CD4-positive, alpha-beta T cell treated with Interleukin-4 for 4 hours (primary cell): ENCODE measurements at regions not wholly inside any gene's neighbourhood (a gene's known extent, or its start where the extent isn't known, plus 50 kb on each side); places are given as distances from the start of the nearest gene placed in this dataset.
"Not testable (repeated sequence)": the region's sequence is repeated elsewhere in the genome, so short reads cannot be mapped to it uniquely, and the experiment has no call there.

Source experiments
- DNase-seq: peaks from one replicate; pipeline ENCODE4 v3.0.0-alpha.2; 2020

GRCh38 chr14:84871734-84872133 lies 658.2 kb upstream of the FLRT2 start:
- DNase-seq: no peak

- DNase-seq: no peak
Measured at GRCh38 chr14:84874436-84874835, 655.5 kb upstream of the FLRT2 start.

DNA sequence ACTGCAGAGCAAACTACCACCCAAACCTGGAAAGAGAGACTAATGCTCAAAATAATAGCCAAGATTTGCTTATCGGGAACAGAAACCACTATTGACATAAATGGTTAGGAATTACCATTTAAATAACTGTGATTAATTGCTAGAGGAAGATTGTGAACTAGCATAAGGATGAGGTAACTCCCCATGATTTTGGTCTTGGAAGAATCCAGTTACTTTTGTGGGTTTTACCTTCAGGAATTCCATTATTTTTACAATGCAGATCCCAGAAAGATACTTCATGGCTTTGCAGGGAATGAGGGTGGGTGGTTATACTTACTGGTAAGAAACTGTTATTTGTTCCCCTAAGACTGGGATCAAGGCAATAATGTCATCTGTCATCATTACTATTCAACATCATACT lies 652.9 kb upstream of the FLRT2 start:
- no peak for DNase-seq

GRCh38 chr14:84882830-84883229 lies 647.1 kb upstream of the FLRT2 start:
- no peak for DNase-seq

DNA sequence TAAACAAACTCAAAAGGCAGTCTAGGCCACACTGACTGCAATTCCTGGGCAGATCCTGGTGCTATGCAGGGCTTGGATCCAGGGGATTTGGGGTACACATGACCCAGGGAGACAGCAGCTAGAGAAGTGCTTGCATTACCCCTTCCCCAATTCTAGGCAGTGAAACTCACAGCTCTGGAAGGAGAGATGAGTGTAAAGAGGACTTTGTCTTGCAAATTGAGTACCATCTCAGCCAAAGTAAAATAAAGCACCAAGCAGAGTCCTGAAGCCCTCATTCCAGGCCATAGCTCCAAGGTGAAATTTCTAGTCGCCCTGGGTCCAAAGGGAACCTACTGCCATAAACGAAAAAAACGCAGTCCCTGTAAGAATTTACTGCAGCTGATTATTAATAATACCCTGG lies 644.9 kb upstream of the FLRT2 start:
- no peak for DNase-seq

- no peak for DNase-seq
Measured at GRCh38 chr14:84891404-84891803, 638.5 kb upstream of the FLRT2 start.

DNA sequence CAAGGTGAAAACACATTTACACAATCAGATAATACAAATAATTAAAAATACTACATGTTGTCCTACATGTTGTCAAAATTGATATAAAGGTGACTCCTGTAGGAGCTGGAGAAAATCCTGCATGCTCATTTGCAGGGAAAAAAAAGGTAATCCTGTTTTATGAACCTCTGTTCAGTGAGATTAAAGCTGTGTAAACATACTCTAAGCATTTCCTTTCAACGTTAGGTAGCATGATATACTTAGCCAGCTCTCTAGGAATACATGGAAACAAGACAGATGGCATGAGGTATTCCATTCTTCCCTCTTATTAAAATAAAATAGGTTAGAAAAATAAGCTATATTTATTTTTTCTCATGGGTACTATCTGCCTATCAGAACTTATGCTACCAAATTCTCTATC lies 635.7 kb upstream of the FLRT2 start:
- no peak for DNase-seq

GRCh38 chr14:84922370-84922769 lies 607.6 kb upstream of the FLRT2 start:
- DNase-seq: no peak

GRCh38 chr14:84926656-84927055 lies 603.3 kb upstream of the FLRT2 start:
- no peak for DNase-seq

- no peak for DNase-seq
Measured at GRCh38 chr14:84927096-84927827, 602.7 kb upstream of the FLRT2 start.

GRCh38 chr14:84929086-84929485 lies 600.9 kb upstream of the FLRT2 start:
- no peak for DNase-seq

DNA sequence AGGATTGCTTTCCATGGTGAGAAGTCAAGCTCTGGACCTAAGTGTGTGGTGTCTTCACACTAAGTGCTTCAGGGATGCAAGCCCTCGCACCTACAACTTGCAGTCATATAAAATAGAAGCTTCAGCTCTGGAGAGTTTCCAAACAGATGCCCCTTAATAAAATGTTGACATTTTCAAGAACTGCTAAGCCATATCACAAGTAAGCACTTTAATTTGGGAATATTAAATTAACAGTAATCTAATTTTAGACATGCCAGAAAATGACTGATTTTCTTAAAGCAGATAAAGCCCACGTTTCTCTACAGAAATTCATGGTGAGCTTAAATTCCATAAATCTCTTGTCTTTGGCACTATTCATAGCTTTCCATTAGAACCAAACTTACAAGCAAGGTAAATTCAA lies 600.1 kb upstream of the FLRT2 start:
- DNase-seq: no peak

- no peak for DNase-seq
Measured at GRCh38 chr14:84937016-84937415, 592.9 kb upstream of the FLRT2 start.

- DNase-seq: no peak
Measured at GRCh38 chr14:84937449-84937848, 592.5 kb upstream of the FLRT2 start.

DNA sequence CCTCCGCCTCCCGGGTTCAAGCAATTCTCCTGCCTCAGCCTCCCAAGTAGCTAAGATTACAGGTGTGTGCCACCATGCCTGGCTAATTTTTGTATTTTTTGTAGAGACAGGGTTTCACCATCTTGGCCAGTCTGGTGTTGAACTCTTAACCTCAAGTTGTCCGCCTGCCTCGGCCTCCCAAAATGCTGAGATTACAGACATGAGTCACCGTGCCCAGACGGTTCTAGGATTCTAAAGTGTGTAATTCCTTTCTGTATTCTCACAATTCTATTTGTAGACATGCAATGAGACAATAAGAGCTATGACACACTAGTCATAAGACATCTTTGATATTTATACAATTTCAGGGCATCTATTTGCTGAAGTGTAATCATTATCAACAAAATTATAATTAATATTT lies 585.0 kb upstream of the FLRT2 start:
- DNase-seq: not testable (repeated sequence)

DNA sequence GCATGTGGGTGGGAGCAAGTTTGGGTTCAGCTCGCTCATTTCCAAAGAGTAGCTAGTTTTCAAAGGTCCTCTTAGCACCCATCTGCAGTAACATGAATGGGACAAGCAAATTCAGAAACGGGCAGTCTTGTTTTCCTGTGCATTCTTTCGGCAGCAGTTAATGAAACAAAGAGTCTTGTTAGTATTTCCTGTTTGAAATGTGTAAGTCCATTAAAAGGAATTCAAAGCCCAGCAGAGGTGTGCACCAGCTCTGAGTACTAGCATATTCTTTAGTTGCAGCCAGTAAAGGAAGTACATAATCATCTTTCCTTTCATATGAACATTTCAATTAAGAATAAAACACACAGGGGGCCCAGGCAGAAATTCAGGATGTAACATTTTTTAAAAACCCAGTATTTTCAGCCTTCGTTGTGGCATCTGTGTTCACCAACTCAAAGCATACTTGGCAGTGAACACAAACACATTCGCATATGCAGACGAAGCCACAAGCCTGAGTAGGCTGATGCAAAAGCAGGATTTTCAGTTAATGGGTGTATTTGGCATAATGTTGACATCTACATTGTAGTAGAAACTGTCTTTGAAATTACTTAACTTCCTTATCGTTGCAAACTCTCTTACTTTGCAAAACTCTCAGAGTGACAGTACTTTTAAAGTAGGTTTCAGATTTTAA lies 570.0 kb upstream of the FLRT2 start:
- no peak for DNase-seq

- no peak for DNase-seq
Measured at GRCh38 chr14:84961637-84962036, 568.3 kb upstream of the FLRT2 start.

GRCh38 chr14:84963518-84963917 lies 566.4 kb upstream of the FLRT2 start:
- no peak for DNase-seq

- no peak for DNase-seq
Measured at GRCh38 chr14:84965279-84965678, 564.7 kb upstream of the FLRT2 start.

- no peak for DNase-seq
Measured at GRCh38 chr14:84969501-84969900, 560.4 kb upstream of the FLRT2 start.

DNA sequence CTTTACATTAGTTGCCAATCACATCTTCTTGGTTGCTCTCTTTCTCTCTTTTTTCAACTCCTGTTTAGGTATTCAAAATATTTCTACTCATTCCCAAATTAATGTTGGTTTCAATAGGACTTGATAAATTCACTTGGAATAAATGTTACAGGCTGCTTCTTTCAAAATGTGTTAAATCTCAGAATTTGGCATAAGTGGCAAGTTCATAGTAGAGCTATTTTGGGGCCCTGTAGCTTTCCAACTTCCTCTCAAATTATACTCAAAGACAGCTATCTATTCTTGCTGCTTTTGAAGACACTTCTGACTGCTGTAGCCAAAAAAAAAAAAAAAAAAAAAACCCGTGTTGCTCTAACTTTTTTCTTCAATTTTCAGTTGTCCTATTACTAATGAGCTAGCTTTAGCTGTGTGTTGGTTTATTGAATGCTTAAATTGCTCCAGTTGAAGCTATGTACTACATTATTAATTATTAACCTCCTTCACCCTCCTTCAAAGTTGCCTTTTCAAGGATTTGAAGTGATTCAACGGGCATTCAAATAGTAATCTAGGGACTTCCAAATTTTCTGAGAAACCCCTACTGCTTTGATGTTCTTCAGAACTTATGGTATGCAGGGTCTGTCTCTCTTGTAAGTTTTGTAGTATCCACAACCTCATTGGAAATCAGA lies 554.6 kb upstream of the FLRT2 start:
- no peak for DNase-seq

DNA sequence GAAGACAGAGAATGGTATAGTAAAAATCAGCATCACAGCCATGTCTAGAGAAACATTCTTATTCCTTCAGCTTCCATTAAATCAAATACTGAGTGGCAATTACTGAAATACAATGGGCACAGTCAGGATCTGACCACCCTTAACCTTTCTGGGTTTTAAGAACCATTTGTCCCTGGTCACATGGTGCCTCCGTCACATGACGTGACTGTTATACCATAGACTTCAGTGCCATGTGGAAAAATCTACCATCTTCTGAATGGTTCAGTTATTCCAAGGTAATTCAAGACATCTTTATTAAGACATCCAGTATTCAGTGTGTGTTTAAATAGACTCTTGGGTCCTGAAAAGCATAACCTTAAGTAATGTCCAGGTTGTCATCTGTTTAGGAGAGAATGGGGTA lies 553.1 kb upstream of the FLRT2 start:
- DNase-seq: no peak

GRCh38 chr14:84987042-84987441 lies 542.9 kb upstream of the FLRT2 start:
- no peak for DNase-seq

DNA sequence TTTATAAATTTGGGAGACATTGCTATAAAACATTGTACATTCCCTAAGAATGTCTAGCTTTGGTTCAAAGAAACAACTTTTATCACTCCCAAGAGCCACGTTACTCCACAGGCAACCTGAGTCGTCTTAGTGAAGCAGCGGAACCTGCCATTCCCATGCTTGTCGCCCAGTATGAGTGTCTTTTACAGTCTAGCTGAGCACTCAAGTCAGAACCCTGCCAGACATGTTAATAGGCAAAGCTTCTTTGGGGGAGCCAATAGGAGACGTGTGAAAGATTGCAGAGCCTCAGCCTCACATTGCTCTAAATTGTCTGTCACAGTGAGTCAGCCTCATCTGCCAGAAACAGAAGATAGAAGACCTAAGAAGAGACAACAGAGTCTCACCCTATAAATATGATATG lies 541.6 kb upstream of the FLRT2 start:
- no peak for DNase-seq
